Panc1 (cell line): ENCODE measurements at regions not wholly inside any gene's neighbourhood (a gene's known extent, or its start where the extent isn't known, plus 50 kb on each side); places are given as distances from the start of the nearest gene placed in this dataset.

ENCODE experiments used
- ATAC-seq: fragments of 200-7000 bp; cut with Tn5 transposase; 2 replicates; pipeline ENCODE4 v1.9.1; 2020; ENCODE audit warnings: mild to moderate bottlenecking, moderate library complexity
- BruUV-seq: library from RNA; stranded (reverse); fragments of 400-500 nt; replicated peaks from 2 replicates; lab custom pipeline; 2021; lab: Mats Ljungman, UMichigan
- CTCF ChIA-PET: fragments of 300-600 bp; sonication (Branson Sonifier 250); formaldehyde crosslinking; loops from one replicate; lab custom pipeline; 2022; ENCODE audit warnings: antibody characterized with exemption; lab: Charles Lee
- POLR2A ChIA-PET: fragments of 300-600 bp; sonication (Branson Sonifier 250); formaldehyde crosslinking; loops from one replicate; lab custom pipeline; 2022; ENCODE audit warnings: antibody characterized with exemption; lab: Charles Lee
- DNase-seq: peaks from one replicate; pipeline ENCODE4 v3.0.0-alpha.2; 2010; ENCODE audit warnings: low read depth, low spot score
- H3K27ac ChIP-seq: 2 replicates; pipeline ENCODE4 v1.5.1; 2011; ENCODE audit warnings: mild to moderate bottlenecking, low read length, inconsistent platforms
- H3K27me3 ChIP-seq: fragments of 200-500 bp; sonication (Bioruptor generic); 2 replicates; pipeline ENCODE4 v1.6.0; 2014; ENCODE audit warnings: low read length, inconsistent platforms; ENCODE audit not compliant: control insufficient read depth, insufficient read depth
- H3K36me3 ChIP-seq: fragments of 200-500 bp; sonication (Bioruptor generic); 2 replicates; pipeline ENCODE4 v1.5.1; 2014; ENCODE audit warnings: inconsistent platforms, mild to moderate bottlenecking, low read length, moderate library complexity; ENCODE audit not compliant: control insufficient read depth, insufficient read depth
- H3K4me1 ChIP-seq: 2 replicates; pipeline ENCODE4 v1.5.1; 2011; ENCODE audit warnings: inconsistent platforms, mild to moderate bottlenecking, low read length, moderate library complexity; ENCODE audit not compliant: control insufficient read depth, insufficient read depth
- H3K4me3 ChIP-seq, 2 experiments: 2 replicates each; pipeline ENCODE4 v1.5.1; 2011 to 2012; ENCODE audit warnings: low read depth in 2 of 2, low read length in 2 of 2, mild to moderate bottlenecking in 2 of 2, inconsistent platforms in 1 of 2, moderate library complexity in 1 of 2
- H3K9me3 ChIP-seq: fragments of 200-500 bp; sonication (Bioruptor generic); 2 replicates; pipeline ENCODE4 v1.5.1; 2014; ENCODE audit warnings: low read depth, mild to moderate bottlenecking, inconsistent platforms, low read length, moderate library complexity; ENCODE audit not compliant: control insufficient read depth, insufficient read depth
- POLR2AphosphoS5 ChIP-seq: IDR thresholded peaks from 2 replicates; pipeline ENCODE4 v1.6.1; 2012; ENCODE audit warnings: mild to moderate bottlenecking, low read depth, low read length, moderate library complexity
- SIN3A ChIP-seq: IDR thresholded peaks from 2 replicates; pipeline ENCODE4 v1.6.1; 2012; ENCODE audit warnings: low read depth, mild to moderate bottlenecking, low read length, moderate library complexity, borderline replicate concordance; ENCODE audit not compliant: insufficient read depth
- TCF7L2 ChIP-seq: IDR thresholded peaks from 2 replicates; pipeline ENCODE4 v1.6.1; 2011; ENCODE audit warnings: mild to moderate bottlenecking, low read depth, low read length, inconsistent platforms
- in situ Hi-C: cut with HindIII; loops from 2 replicates; pipeline ENCODE4 v1.10.0; 2016; ENCODE audit warnings: low sequenced_read_pairs, low pct_unique_long_range_greater_than_20kb
- intact Hi-C: fragments of 100-400 bp; cut with micrococcal nuclease; formaldehyde crosslinking; loops from one replicate; pipeline ENCODE4 v1.10.0; 2022; ENCODE audit not compliant: unreplicated experiment
- TF ChIP-seq, protein P1 (sequence below), 2 experiments: IDR thresholded peaks; 2 replicates each; pipeline ENCODE4 v1.6.1; 2011 to 2012; ENCODE audit warnings: low read depth in 2 of 2, control low read depth in 1 of 2, low read length in 1 of 2, mild to moderate bottlenecking in 1 of 2, moderate library complexity in 1 of 2; ENCODE audit not compliant: insufficient read depth in 1 of 2
- TF ChIP-seq, protein P2 (sequence below): fragments of 450-650 bp; IDR thresholded peaks from 2 replicates; pipeline ENCODE4 v1.5.1; 2017; ENCODE audit warnings: mild to moderate bottlenecking

DNA sequence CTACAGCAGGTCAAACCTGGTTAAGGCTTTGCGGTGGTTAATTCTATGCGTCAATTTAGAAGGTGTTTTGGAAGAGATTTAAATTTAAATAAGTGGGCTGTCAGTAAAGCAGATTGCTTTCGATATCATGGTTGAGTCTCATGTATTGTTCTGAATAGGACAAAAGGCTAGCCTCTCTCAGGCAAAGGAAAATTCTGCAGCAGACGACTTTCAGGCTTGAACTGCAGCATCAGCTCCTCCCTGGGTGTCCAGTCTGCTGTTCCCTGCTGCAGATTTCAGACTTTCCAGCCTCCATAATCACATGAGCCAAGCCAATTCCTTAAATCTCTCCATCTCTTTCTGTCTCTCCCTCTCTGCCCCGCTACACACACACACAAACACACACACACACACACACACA lies 143.2 kb downstream of the TUSC7 start:
- ATAC-seq = no peak
- ChIA-PET POLR2A (no interaction called here), CTCF (no interaction called here)
- in situ Hi-C loops (no loop called here), intact Hi-C loops (no loop called here)
- H3K27me3 ChIP-seq = no peaks in the 10 kb centered on the region
- no peak overlapping the region for H3K4me3 ChIP-seq
- no TSS peak for BruUV-seq
- H3K4me1 ChIP-seq = no peaks in the 10 kb centered on the region
- TF ChIP-seq POLR2AphosphoS5 (no peak), TCF7L2 (no peak), SIN3A (no peak)
- TF ChIP-seq, protein P1, sequence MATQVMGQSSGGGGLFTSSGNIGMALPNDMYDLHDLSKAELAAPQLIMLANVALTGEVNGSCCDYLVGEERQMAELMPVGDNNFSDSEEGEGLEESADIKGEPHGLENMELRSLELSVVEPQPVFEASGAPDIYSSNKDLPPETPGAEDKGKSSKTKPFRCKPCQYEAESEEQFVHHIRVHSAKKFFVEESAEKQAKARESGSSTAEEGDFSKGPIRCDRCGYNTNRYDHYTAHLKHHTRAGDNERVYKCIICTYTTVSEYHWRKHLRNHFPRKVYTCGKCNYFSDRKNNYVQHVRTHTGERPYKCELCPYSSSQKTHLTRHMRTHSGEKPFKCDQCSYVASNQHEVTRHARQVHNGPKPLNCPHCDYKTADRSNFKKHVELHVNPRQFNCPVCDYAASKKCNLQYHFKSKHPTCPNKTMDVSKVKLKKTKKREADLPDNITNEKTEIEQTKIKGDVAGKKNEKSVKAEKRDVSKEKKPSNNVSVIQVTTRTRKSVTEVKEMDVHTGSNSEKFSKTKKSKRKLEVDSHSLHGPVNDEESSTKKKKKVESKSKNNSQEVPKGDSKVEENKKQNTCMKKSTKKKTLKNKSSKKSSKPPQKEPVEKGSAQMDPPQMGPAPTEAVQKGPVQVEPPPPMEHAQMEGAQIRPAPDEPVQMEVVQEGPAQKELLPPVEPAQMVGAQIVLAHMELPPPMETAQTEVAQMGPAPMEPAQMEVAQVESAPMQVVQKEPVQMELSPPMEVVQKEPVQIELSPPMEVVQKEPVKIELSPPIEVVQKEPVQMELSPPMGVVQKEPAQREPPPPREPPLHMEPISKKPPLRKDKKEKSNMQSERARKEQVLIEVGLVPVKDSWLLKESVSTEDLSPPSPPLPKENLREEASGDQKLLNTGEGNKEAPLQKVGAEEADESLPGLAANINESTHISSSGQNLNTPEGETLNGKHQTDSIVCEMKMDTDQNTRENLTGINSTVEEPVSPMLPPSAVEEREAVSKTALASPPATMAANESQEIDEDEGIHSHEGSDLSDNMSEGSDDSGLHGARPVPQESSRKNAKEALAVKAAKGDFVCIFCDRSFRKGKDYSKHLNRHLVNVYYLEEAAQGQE (IDR thresholded peaks at IDR 0.05; ENCODE audit: insufficient read depth in 1 of 2, low read depth in 2 of 2, low read length in 1 of 2) = no peak
- TF ChIP-seq, protein P2, sequence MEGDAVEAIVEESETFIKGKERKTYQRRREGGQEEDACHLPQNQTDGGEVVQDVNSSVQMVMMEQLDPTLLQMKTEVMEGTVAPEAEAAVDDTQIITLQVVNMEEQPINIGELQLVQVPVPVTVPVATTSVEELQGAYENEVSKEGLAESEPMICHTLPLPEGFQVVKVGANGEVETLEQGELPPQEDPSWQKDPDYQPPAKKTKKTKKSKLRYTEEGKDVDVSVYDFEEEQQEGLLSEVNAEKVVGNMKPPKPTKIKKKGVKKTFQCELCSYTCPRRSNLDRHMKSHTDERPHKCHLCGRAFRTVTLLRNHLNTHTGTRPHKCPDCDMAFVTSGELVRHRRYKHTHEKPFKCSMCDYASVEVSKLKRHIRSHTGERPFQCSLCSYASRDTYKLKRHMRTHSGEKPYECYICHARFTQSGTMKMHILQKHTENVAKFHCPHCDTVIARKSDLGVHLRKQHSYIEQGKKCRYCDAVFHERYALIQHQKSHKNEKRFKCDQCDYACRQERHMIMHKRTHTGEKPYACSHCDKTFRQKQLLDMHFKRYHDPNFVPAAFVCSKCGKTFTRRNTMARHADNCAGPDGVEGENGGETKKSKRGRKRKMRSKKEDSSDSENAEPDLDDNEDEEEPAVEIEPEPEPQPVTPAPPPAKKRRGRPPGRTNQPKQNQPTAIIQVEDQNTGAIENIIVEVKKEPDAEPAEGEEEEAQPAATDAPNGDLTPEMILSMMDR = no peak
- no peaks in the 10 kb centered on the region for H3K9me3 ChIP-seq
- H3K27ac ChIP-seq = no peak overlapping the region
- H3K36me3 ChIP-seq = no peaks in the 10 kb centered on the region
- no peak for DNase-seq

DNA sequence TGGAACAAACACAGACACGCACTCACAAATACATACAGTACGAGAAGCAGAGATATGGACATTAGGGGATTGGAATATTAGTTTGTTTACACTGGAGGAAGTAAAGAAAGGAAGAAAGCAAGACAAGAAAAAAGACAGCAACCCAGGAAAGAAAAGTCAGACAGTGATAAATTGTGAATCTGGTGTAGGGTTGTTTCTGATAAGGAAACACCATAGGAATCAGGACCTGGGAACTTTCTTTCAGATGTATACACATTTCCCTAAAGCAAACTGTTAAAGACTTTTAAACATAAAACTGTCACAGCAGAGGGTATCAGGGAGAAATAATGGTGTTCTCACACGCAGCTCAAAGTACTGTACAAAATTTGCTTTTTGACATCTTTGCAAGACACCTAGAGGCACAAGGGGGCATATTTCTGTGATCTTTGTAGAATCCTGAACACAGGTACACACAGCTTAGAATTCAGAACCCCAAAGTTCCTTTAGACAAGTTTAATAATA lies 153.7 kb downstream of the TUSC7 start:
- TF ChIP-seq POLR2AphosphoS5 (no peak), TCF7L2 (no peak), SIN3A (no peak)
- TF ChIP-seq, protein P2 = no peak
- TF ChIP-seq, protein P1 (IDR thresholded peaks at IDR 0.05; ENCODE audit: insufficient read depth in 1 of 2, low read depth in 2 of 2, low read length in 1 of 2) = no peak
- H3K27ac ChIP-seq = no peak overlapping the region
- no peaks in the 10 kb centered on the region for H3K27me3 ChIP-seq
- no TSS peak for BruUV-seq
- no peaks in the 10 kb centered on the region for H3K9me3 ChIP-seq
- ChIA-PET POLR2A (no interaction called here), CTCF (no interaction called here)
- H3K4me3 ChIP-seq = no peak overlapping the region
- no peaks in the 10 kb centered on the region for H3K4me1 ChIP-seq
- no peak for DNase-seq
- no peaks in the 10 kb centered on the region for H3K36me3 ChIP-seq
- intact Hi-C loops (no loop called here), in situ Hi-C loops (no loop called here)
- no peak for ATAC-seq
